Subcutaneous abdominal adipose tissue (tissue), 5 donors: ENCODE measurements at regions not wholly inside any gene's neighbourhood (a gene's known extent, or its start where the extent isn't known, plus 50 kb on each side); places are given as distances from the start of the nearest gene placed in this dataset.

ENCODE experiments used
- H3K27ac ChIP-seq: one replicate; pipeline ENCODE4 v1.7.0; 2013; ENCODE audit warnings: low read depth, mild to moderate bottlenecking, inconsistent platforms, low read length, moderate library complexity
- H3K27me3 ChIP-seq, 5 donors: one replicate each; pipeline ENCODE4 v1.7.0; 2013; ENCODE audit warnings: low read length in 5 of 5, inconsistent platforms in 1 of 5; ENCODE audit not compliant: control insufficient read depth in 5 of 5, insufficient read depth in 4 of 5
- H3K36me3 ChIP-seq, 5 donors: one replicate each; pipeline ENCODE4 v1.7.0; 2013; ENCODE audit warnings: low read length in 5 of 5; ENCODE audit not compliant: control insufficient read depth in 5 of 5, insufficient read depth in 5 of 5
- H3K4me1 ChIP-seq, 5 donors: one replicate each; pipeline ENCODE4 v1.7.0; 2013; ENCODE audit warnings: low read length in 5 of 5, mild to moderate bottlenecking in 3 of 5, moderate library complexity in 1 of 5; ENCODE audit not compliant: control insufficient read depth in 5 of 5, insufficient read depth in 5 of 5
- H3K4me3 ChIP-seq, 5 donors: one replicate each; pipeline ENCODE4 v1.7.0; 2013; ENCODE audit warnings: low read length in 5 of 5, low read depth in 1 of 5
- H3K9ac ChIP-seq, 5 donors: one replicate each; pipeline ENCODE4 v1.7.0; 2013; ENCODE audit warnings: low read length in 5 of 5, mild to moderate bottlenecking in 4 of 5, moderate library complexity in 3 of 5
- H3K9me3 ChIP-seq, 5 donors: one replicate each; pipeline ENCODE4 v1.7.0; 2013; ENCODE audit warnings: low read length in 5 of 5; ENCODE audit not compliant: control insufficient read depth in 5 of 5
- donor health status: healthy.
- donor health status: healthy.
- donor health status: healthy.
- donor health status: healthy.
- donor health status: healthy.

DNA sequence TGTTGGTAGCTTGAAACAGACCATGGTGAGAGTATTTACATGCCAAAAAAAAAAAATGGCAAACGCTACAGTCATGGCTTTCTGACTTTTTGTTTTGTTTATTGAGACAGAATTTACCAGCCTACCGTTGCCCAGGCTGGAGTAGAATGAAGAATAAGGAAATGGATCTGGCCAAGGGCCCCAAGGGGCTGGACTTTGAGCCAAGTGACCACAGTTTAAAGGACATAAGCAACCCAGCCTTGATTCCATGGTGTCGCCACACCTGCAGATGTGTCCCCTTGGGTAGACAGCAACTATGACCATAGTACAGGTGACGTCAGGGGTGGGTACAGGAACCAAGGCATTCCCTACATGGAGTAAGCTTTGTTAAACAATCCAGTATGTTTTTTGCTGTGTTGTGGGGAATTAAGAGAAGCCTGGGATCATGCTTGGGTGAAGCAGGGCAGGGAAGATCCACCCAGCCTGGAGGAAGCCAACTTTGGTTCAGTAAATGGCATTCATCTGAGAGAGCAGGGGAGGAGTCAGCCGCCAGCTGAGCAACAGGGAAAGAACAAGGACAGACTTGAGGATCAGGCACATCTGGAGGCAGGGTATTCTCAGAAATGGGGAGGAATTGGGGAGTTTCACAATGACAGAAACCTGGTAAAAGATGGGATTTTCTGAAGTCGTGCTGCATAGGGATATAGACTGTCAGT, 110.3 kb upstream of the SH3BP4 start:
- Histone ChIP-seq H3K27me3 (no peaks in the 10 kb centered on the region), H3K4me1 (peaks cover 0 to 24% (median 22%) of the 10 kb centered on the region in 5 donors), H3K27ac (no peak overlapping the region), H3K4me3 (no peak overlapping the region), H3K9ac (no peak overlapping the region), H3K36me3 (no peaks in the 10 kb centered on the region), H3K9me3 (no peaks in the 10 kb centered on the region)

DNA sequence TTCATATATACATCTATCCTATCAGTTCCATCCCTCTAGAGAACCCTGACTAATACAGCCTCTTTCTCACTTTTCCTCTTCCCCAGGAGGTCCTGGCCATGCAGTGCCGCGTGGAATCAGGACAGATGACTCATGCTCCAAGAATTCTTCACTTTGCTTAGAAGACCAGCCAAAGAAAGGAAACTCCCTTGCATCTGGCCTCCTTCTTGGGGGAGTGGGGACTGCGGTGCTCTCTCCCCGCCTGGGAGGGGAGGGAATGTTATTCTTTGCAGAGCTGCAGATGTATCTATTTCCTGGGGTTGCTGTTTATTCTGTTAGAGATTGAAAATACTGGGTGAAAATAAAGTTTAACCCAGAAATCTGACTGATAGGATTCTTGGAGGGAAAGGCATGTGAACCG, 111.5 kb upstream of the SH3BP4 start:
- H3K27ac ChIP-seq: no peak overlapping the region
- no peaks in the 10 kb centered on the region for H3K27me3 ChIP-seq

DNA sequence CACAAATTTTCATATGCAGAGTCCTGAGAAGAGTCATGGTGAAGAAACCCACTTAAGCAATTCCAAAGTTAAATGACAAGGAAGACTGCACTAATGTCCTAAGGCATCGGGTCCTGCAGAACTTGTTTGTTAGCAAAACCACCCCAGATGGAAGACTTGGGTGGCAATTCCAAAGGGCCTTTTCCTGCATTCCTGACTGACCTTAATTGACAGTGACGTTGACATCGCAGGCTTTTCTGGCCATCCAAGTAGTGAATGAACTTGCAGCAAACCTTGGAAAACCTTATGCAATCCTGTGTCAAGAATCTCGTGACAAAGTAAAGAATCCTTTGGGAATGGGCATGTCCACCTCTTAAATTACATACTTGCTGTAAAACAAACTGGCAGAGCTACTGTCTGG, 112.5 kb upstream of the SH3BP4 start:
- Histone ChIP-seq H3K4me1 (peaks cover 0 to 28% (median 25%) of the 10 kb centered on the region in 5 donors), H3K4me3 (no peak overlapping the region), H3K27ac (no peak overlapping the region), H3K36me3 (no peaks in the 10 kb centered on the region), H3K9me3 (no peaks in the 10 kb centered on the region), H3K9ac (no peak overlapping the region), H3K27me3 (no peaks in the 10 kb centered on the region)

More for the DNA sequence above, 111.5 kb upstream of the SH3BP4 start:
- Histone ChIP-seq H3K36me3 (no peaks in the 10 kb centered on the region), H3K4me1 (peaks cover 0 to 28% (median 25%) of the 10 kb centered on the region in 5 donors), H3K9me3 (no peaks in the 10 kb centered on the region), H3K9ac (no peak overlapping the region), H3K4me3 (no peak overlapping the region)

DNA sequence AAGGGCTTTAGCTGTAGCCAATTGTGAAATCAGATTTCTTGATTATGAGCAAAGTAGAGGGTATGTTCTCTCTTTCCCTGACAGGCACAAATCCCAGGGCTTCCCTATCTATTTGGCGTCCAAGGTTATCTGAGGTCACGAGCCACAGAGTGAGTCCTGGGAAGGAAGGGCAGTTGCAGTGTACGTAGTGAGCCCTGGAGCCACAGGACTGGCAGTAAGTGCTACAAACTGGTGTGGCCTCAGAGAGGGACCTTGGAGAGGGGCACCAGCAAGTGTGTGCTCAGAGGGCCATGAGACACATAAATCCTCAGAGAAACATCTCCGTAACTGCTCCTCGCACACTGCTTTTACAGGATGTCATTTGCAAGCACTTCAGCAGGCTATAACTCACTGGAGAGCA, 115.5 kb upstream of the SH3BP4 start:
- Histone ChIP-seq H3K4me1 (peaks cover 0 to 28% (median 23%) of the 10 kb centered on the region in 5 donors), H3K9ac (no peak overlapping the region), H3K4me3 (no peak overlapping the region), H3K36me3 (no peaks in the 10 kb centered on the region), H3K27ac (no peak overlapping the region), H3K27me3 (no peaks in the 10 kb centered on the region), H3K9me3 (no peaks in the 10 kb centered on the region)

DNA sequence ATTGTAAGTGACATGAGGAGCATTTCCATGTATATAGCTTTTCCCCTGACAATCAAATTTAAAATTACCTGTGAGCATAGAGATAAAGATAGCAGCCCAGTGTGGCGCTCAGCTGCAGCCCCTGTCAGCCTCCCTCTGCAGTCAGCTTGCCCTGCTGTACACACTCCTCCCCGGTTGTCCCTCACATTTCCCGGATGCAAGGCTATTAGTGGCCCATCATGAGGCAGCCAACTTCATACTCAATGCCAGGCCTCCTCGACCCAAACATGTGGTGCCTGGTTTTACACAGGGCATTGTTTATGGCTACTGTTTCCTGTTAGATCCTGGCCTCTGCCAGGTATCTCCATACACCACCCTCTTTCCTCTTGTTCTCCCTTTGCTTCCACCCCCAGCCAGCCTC, 116.1 kb upstream of the SH3BP4 start:
- Histone ChIP-seq H3K4me1 (peaks cover 0 to 24% (median 18%) of the 10 kb centered on the region in 5 donors), H3K27ac (no peak overlapping the region), H3K36me3 (no peaks in the 10 kb centered on the region), H3K27me3 (no peaks in the 10 kb centered on the region), H3K9me3 (no peaks in the 10 kb centered on the region), H3K9ac (no peak overlapping the region), H3K4me3 (no peak overlapping the region)

DNA sequence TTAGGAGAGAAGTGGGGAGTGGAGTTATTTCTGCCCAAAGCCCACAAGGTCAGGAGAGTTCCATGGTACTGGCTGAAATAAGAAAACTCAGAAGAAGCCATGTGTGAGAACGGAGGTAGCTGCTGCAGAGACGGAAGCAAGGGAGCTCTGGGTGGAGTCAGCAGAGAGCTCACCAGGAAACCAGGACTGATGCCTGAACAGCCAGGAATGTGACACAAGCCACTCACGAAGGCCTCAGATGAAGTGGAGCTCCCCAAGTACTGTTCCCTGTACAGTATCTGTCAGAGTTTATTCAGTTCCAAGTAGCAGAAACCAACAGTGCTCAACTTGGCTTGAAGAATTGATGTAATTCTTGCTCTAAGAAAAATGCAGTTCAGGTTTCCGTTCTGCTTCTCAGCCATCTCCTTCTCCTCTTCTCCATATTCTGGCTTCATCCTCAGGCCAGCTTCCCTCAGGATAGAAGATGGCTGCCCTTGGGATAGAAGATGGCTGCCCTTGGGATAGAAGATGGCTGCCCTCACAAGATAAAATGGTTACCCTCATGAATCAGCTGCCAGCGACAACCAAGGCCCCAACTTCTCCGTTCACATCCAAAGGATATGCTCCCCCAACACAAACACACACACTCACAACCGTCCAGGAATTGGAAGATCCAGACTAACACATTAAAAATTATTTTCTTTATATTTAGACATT, 117.4 kb upstream of the SH3BP4 start:
- Histone ChIP-seq H3K4me3 (no peak overlapping the region), H3K9ac (no peak overlapping the region), H3K36me3 (no peaks in the 10 kb centered on the region), H3K4me1 (peaks cover 0 to 11% (median 6%) of the 10 kb centered on the region in 5 donors), H3K27ac (no peak overlapping the region), H3K9me3 (no peaks in the 10 kb centered on the region), H3K27me3 (no peaks in the 10 kb centered on the region)

DNA sequence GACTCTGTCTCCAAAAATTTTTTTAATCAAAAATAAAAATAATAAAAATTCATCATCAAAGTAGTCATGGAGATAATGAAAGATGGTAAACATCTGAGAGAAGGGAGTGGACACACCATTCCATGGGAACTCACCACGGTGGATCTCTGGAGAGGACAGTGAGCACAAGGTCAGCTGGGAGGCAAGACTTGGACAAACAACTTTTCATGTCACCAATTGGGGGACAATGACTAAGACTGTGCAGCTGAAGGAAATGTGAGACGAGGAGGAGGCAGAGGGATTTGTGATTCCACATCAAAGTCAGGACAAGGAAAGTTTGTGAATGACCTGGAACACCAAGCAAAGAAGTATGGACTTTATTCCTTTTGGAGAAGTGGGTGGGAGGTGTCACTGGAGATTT, 121.0 kb upstream of the SH3BP4 start:
- Histone ChIP-seq H3K36me3 (no peaks in the 10 kb centered on the region), H3K27me3 (no peaks in the 10 kb centered on the region), H3K9me3 (no peaks in the 10 kb centered on the region), H3K27ac (no peak overlapping the region), H3K4me1 (peaks cover 0 to 1% (median 0%) of the 10 kb centered on the region in 5 donors), H3K9ac (no peak overlapping the region), H3K4me3 (no peak overlapping the region)

DNA sequence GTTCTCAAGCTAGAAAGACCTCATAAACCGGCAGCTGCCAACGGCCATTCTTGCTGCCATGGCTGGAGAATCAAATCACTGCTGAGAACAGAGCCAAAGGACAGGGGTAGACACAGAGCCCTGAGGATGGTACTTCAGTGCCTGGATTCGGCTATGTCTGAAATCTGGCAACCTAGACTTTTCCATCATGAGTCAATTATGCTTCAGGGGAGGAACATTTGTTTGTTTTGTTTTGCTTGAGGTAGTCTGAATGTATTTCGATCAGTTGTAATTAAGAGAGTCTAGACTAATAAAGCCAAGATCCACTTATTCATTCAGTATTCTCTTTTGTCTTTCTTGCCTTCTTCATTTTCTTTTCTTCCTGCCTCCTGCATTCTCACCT, 122.8 kb upstream of the SH3BP4 start:
- no peak overlapping the region for H3K9ac ChIP-seq
- H3K27ac ChIP-seq: no peak overlapping the region
- no peak overlapping the region for H3K4me3 ChIP-seq
- H3K36me3 ChIP-seq: no peaks in the 10 kb centered on the region
- peaks cover 3 to 10% (median 3%) of the 10 kb centered on the region in 5 donors for H3K4me1 ChIP-seq
- no peaks in the 10 kb centered on the region for H3K9me3 ChIP-seq
- no peaks in the 10 kb centered on the region for H3K27me3 ChIP-seq

DNA sequence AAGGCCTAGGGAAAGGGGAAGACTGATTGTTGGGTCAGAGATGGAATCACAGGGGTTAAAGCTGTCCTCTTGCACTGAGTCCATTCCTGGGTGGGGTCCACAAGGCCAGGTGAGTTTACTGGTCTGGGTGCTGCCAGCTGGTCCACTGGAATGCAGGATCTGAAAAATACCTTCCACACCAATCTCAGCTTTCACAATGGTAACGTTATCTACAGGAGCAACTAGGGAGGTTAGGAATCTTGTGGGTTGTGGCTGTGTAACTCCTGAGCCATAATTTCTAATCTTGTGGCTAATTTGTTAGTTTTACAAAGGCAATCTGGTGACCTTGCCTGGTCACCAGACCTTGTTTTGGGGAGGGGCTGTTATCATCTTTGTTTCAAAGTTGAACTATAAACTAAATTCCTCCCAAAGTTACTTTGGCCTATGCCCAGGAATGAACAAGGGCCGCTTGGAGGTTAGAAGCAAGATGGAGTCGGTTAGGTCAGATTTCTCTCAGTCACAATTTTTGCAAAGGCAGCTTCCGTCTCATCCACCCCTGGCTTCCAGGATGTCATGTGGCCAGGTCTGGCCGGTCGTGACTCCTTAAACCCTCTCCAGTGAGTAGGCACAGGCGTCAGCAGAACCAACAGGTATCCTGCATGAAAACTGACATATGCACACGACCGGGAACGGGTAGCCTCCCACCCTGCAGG, 123.3 kb upstream of the SH3BP4 start:
- Histone ChIP-seq H3K9me3 (no peaks in the 10 kb centered on the region), H3K4me1 (peaks cover 3 to 16% (median 8%) of the 10 kb centered on the region in 5 donors), H3K36me3 (no peaks in the 10 kb centered on the region), H3K4me3 (no peak overlapping the region), H3K27ac (no peak overlapping the region), H3K9ac (no peak overlapping the region), H3K27me3 (no peaks in the 10 kb centered on the region)
